ENCODE measurements at regions not wholly inside any gene's neighbourhood (a gene's known extent, or its start where the extent isn't known, plus 50 kb on each side); places are given as distances from the start of the nearest gene placed in this dataset.

GRCh38 chr20:60535211-60535610, 577.0 kb downstream of the CDH26 start:
- H3K4ac ChIP-seq (ENCODE audit: low read length), result no peak overlapping the region
- H3K9ac ChIP-seq (ENCODE audit: low read depth, low read length, poor library complexity), result no peak overlapping the region
- no peak overlapping the region for H3K4me2 ChIP-seq (ENCODE audit: insufficient read depth, low read length, poor library complexity, severe bottlenecking)
- H4K91ac ChIP-seq (ENCODE audit: low read depth, low read length, poor library complexity), result no peak overlapping the region
- peak overlapping the region; percentile 83 for H2BK15ac ChIP-seq (ENCODE audit: low read length)
- H2AK5ac ChIP-seq (ENCODE audit: low read depth, low read length), result peak overlapping the region; percentile 83
- no peak overlapping the region for H2BK5ac ChIP-seq (ENCODE audit: low read length)
- H3K36me3 ChIP-seq (replicated peaks in 1 of 2; ENCODE audit: control insufficient read depth in 2 of 2, insufficient read depth in 2 of 2, low read length in 2 of 2), result no peaks in the 10 kb centered on the region
- no peak overlapping the region for H3K23ac ChIP-seq (ENCODE audit: low read depth, low read length, poor library complexity)
- H2BK120ac ChIP-seq (ENCODE audit: low read depth, low read length), result no peak overlapping the region
- H3K18ac ChIP-seq (ENCODE audit: low read length), result peak overlapping the region; percentile 64
- no peaks in the 10 kb centered on the region for H3K27me3 ChIP-seq (ENCODE audit: control insufficient read depth in 3 of 3, insufficient read depth in 3 of 3, low read depth in 1 of 3, low read length in 3 of 3)
- H3K4me1 ChIP-seq (ENCODE audit: control insufficient read depth in 2 of 2, insufficient read depth in 1 of 2, low read depth in 1 of 2, low read length in 2 of 2), result no peaks in the 10 kb centered on the region
- no peak overlapping the region for H2AFZ ChIP-seq (ENCODE audit: low read length)
- peaks cover 0 to under 1% of the 10 kb centered on the region in 2 donors for H3K9me3 ChIP-seq (replicated peaks in 1 of 2; ENCODE audit: control insufficient read depth in 2 of 2, insufficient read depth in 1 of 2, low read depth in 1 of 2, low read length in 2 of 2)
- no peak overlapping the region for H4K8ac ChIP-seq (ENCODE audit: low read depth, low read length)
- no peaks in the 10 kb centered on the region for H3K79me1 ChIP-seq (ENCODE audit: low read depth, low read length)
- no peak overlapping the region for H3K14ac ChIP-seq (ENCODE audit: low read length)
- H2BK12ac ChIP-seq (ENCODE audit: low read length), result no peak overlapping the region
- no peak for DNase-seq (ENCODE audit: low spot score)
- no peak overlapping the region for H3K4me3 ChIP-seq (ENCODE audit: low read length in 2 of 2)
- WGBS, 2 donors (ENCODE audit: extremely low coverage in 2 of 2, insufficient read length in 2 of 2, insufficient replicate concordance in 1 of 2), result no CpG with 5 or more reads among the region's 3 CpGs
- H3K27ac ChIP-seq (replicated peaks; ENCODE audit: low read length), result no peak overlapping the region

- no CpG with 5 or more reads among the region's 3 CpGs for WGBS, 2 donors (ENCODE audit: extremely low coverage in 2 of 2, insufficient read length in 2 of 2, insufficient replicate concordance in 1 of 2)
- H4K8ac ChIP-seq (ENCODE audit: low read depth, low read length), result no peak overlapping the region
- DNase-seq (ENCODE audit: low spot score), result no peak
- H3K4me3 ChIP-seq (ENCODE audit: low read length in 2 of 2), result no peak overlapping the region
- H3K79me1 ChIP-seq (ENCODE audit: low read depth, low read length), result no peaks in the 10 kb centered on the region
- no peak overlapping the region for H2BK12ac ChIP-seq (ENCODE audit: low read length)
- no peak overlapping the region for H3K4me2 ChIP-seq (ENCODE audit: insufficient read depth, low read length, poor library complexity, severe bottlenecking)
- H3K27me3 ChIP-seq (ENCODE audit: control insufficient read depth in 3 of 3, insufficient read depth in 3 of 3, low read depth in 1 of 3, low read length in 3 of 3), result no peaks in the 10 kb centered on the region
- no peak overlapping the region for H3K14ac ChIP-seq (ENCODE audit: low read length)
- H3K18ac ChIP-seq (ENCODE audit: low read length), result no peak overlapping the region
- no peaks in the 10 kb centered on the region for H3K36me3 ChIP-seq (replicated peaks in 1 of 2; ENCODE audit: control insufficient read depth in 2 of 2, insufficient read depth in 2 of 2, low read length in 2 of 2)
- no peak overlapping the region for H2BK5ac ChIP-seq (ENCODE audit: low read length)
- H3K9ac ChIP-seq (ENCODE audit: low read depth, low read length, poor library complexity), result no peak overlapping the region
- no peak overlapping the region for H2BK120ac ChIP-seq (ENCODE audit: low read depth, low read length)
- H2AFZ ChIP-seq (ENCODE audit: low read length), result no peak overlapping the region
- no peak overlapping the region for H2BK15ac ChIP-seq (ENCODE audit: low read length)
- H3K4ac ChIP-seq (ENCODE audit: low read length), result no peak overlapping the region
- H3K9me3 ChIP-seq (replicated peaks in 1 of 2; ENCODE audit: control insufficient read depth in 2 of 2, insufficient read depth in 1 of 2, low read depth in 1 of 2, low read length in 2 of 2), result no peaks in the 10 kb centered on the region
- H3K23ac ChIP-seq (ENCODE audit: low read depth, low read length, poor library complexity), result no peak overlapping the region
- no peaks in the 10 kb centered on the region for H3K4me1 ChIP-seq (ENCODE audit: control insufficient read depth in 2 of 2, insufficient read depth in 1 of 2, low read depth in 1 of 2, low read length in 2 of 2)
- no peak overlapping the region for H2AK5ac ChIP-seq (ENCODE audit: low read depth, low read length)
- H4K91ac ChIP-seq (ENCODE audit: low read depth, low read length, poor library complexity), result no peak overlapping the region
- no peak overlapping the region for H3K27ac ChIP-seq (replicated peaks; ENCODE audit: low read length)
Measured at GRCh38 chr20:60540591-60540990, 582.4 kb downstream of the CDH26 start.

- Histone ChIP-seq H3K4me1 (ENCODE audit: control insufficient read depth in 2 of 2, insufficient read depth in 1 of 2, low read depth in 1 of 2, low read length in 2 of 2) (no peaks in the 10 kb centered on the region), H2BK120ac (ENCODE audit: low read depth, low read length) (no peak overlapping the region), H3K9ac (ENCODE audit: low read depth, low read length, poor library complexity) (no peak overlapping the region), H2BK12ac (ENCODE audit: low read length) (no peak overlapping the region), H3K27ac (replicated peaks; ENCODE audit: low read length) (no peak overlapping the region), H4K91ac (ENCODE audit: low read depth, low read length, poor library complexity) (no peak overlapping the region), H2BK15ac (ENCODE audit: low read length) (no peak overlapping the region), H3K4me3 (ENCODE audit: low read length in 2 of 2) (no peak overlapping the region), H3K18ac (ENCODE audit: low read length) (no peak overlapping the region), H3K36me3 (replicated peaks in 1 of 2; ENCODE audit: control insufficient read depth in 2 of 2, insufficient read depth in 2 of 2, low read length in 2 of 2) (no peaks in the 10 kb centered on the region), H2BK5ac (ENCODE audit: low read length) (no peak overlapping the region), H2AK5ac (ENCODE audit: low read depth, low read length) (no peak overlapping the region), H3K9me3 (replicated peaks in 1 of 2; ENCODE audit: control insufficient read depth in 2 of 2, insufficient read depth in 1 of 2, low read depth in 1 of 2, low read length in 2 of 2) (no peaks in the 10 kb centered on the region), H3K14ac (ENCODE audit: low read length) (no peak overlapping the region), H3K27me3 (ENCODE audit: control insufficient read depth in 3 of 3, insufficient read depth in 3 of 3, low read depth in 1 of 3, low read length in 3 of 3) (no peaks in the 10 kb centered on the region), H3K79me1 (ENCODE audit: low read depth, low read length) (no peaks in the 10 kb centered on the region), H4K8ac (ENCODE audit: low read depth, low read length) (no peak overlapping the region), H3K23ac (ENCODE audit: low read depth, low read length, poor library complexity) (no peak overlapping the region), H2AFZ (ENCODE audit: low read length) (no peak overlapping the region), H3K4ac (ENCODE audit: low read length) (no peak overlapping the region), H3K4me2 (ENCODE audit: insufficient read depth, low read length, poor library complexity, severe bottlenecking) (no peak overlapping the region)
- DNase-seq (ENCODE audit: low spot score), result no peak
- WGBS, 2 donors (ENCODE audit: extremely low coverage in 2 of 2, insufficient read length in 2 of 2, insufficient replicate concordance in 1 of 2), result no CpG with 5 or more reads among the region's 5 CpGs
Measured at GRCh38 chr20:60541991-60542390, 583.8 kb downstream of the CDH26 start.

DNA sequence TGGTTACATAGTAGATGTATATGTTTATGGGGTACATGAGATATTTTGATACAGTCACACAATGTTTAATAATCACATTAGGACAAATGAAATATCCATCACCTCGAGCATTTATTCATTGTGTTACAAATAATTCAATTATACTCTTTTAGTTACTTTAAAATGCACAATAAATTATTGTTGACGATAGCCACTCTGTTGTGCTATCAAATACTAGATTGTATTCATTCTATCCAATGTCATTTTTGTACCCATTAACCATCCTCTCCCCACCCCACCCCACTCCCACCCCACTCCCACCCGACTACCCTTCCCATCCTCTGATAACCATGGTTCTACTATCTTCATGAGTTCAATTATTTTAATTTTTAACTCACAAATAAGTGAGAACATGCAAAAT, 585.4 kb downstream of the CDH26 start:
- Histone ChIP-seq H3K9me3 (replicated peaks in 1 of 2; ENCODE audit: control insufficient read depth in 2 of 2, insufficient read depth in 1 of 2, low read depth in 1 of 2, low read length in 2 of 2) (no peaks in the 10 kb centered on the region), H4K91ac (ENCODE audit: low read depth, low read length, poor library complexity) (no peak overlapping the region), H3K18ac (ENCODE audit: low read length) (no peak overlapping the region), H3K9ac (ENCODE audit: low read depth, low read length, poor library complexity) (no peak overlapping the region), H2BK5ac (ENCODE audit: low read length) (no peak overlapping the region), H2BK12ac (ENCODE audit: low read length) (no peak overlapping the region), H2AFZ (ENCODE audit: low read length) (no peak overlapping the region), H3K4me1 (ENCODE audit: control insufficient read depth in 2 of 2, insufficient read depth in 1 of 2, low read depth in 1 of 2, low read length in 2 of 2) (no peaks in the 10 kb centered on the region), H3K36me3 (replicated peaks in 1 of 2; ENCODE audit: control insufficient read depth in 2 of 2, insufficient read depth in 2 of 2, low read length in 2 of 2) (no peaks in the 10 kb centered on the region), H2BK120ac (ENCODE audit: low read depth, low read length) (no peak overlapping the region), H4K8ac (ENCODE audit: low read depth, low read length) (no peak overlapping the region), H3K79me1 (ENCODE audit: low read depth, low read length) (no peaks in the 10 kb centered on the region), H2BK15ac (ENCODE audit: low read length) (no peak overlapping the region), H2AK5ac (ENCODE audit: low read depth, low read length) (no peak overlapping the region), H3K27ac (replicated peaks; ENCODE audit: low read length) (no peak overlapping the region), H3K27me3 (ENCODE audit: control insufficient read depth in 3 of 3, insufficient read depth in 3 of 3, low read depth in 1 of 3, low read length in 3 of 3) (no peaks in the 10 kb centered on the region), H3K4me3 (ENCODE audit: low read length in 2 of 2) (no peak overlapping the region), H3K14ac (ENCODE audit: low read length) (no peak overlapping the region), H3K4ac (ENCODE audit: low read length) (no peak overlapping the region), H3K4me2 (ENCODE audit: insufficient read depth, low read length, poor library complexity, severe bottlenecking) (no peak overlapping the region), H3K23ac (ENCODE audit: low read depth, low read length, poor library complexity) (no peak overlapping the region)
- DNase-seq (ENCODE audit: low spot score), result no peak
- WGBS, 2 donors (ENCODE audit: extremely low coverage in 2 of 2, insufficient read length in 2 of 2, insufficient replicate concordance in 1 of 2), result 100% methylated on average over 1 of the region's 3 CpGs; no CpG with 5 or more reads in 1 of the 2 donors

Data from neuronal stem cell (in vitro differentiated cells).